DND-41 (cell line): ENCODE measurements at regions not wholly inside any gene's neighbourhood (a gene's known extent, or its start where the extent isn't known, plus 50 kb on each side); places are given as distances from the start of the nearest gene placed in this dataset.

ENCODE experiments used
- ATAC-seq: fragments of 200-7000 bp; cut with Tn5 transposase; 3 replicates; pipeline ENCODE4 v1.9.1; 2021; ENCODE audit warnings: low read depth; ENCODE audit not compliant: insufficient read depth
- DNase-seq: peaks from one replicate; pipeline ENCODE4 v3.0.0-alpha.2; 2020
- H2AFZ ChIP-seq: 2 replicates; pipeline ENCODE4 v1.6.0; 2012; ENCODE audit warnings: low read depth, low read length
- H3K27ac ChIP-seq: 2 replicates; pipeline ENCODE4 v1.5.1; 2012; ENCODE audit warnings: low read length, inconsistent platforms
- H3K27me3 ChIP-seq: fragments of 200-600 bp; sonication (generic); 2 replicates; pipeline ENCODE4 v1.6.0; 2012; ENCODE audit warnings: low read length, mild to moderate bottlenecking, inconsistent platforms; ENCODE audit not compliant: insufficient read depth, poor library complexity
- H3K36me3 ChIP-seq: 2 replicates; pipeline ENCODE4 v1.5.1; 2012; ENCODE audit warnings: low read length, inconsistent platforms; ENCODE audit not compliant: insufficient read depth
- H3K4me1 ChIP-seq: 2 replicates; pipeline ENCODE4 v1.5.1; 2012; ENCODE audit warnings: mild to moderate bottlenecking, low read length; ENCODE audit not compliant: insufficient read depth
- H3K4me2 ChIP-seq: 2 replicates; pipeline ENCODE4 v1.6.0; 2012; ENCODE audit warnings: mild to moderate bottlenecking, moderate library complexity, low read length, inconsistent platforms; ENCODE audit not compliant: insufficient read depth
- H3K4me3 ChIP-seq, 2 experiments: fragments of 200-600 bp in 1 of 2; shearing (Covaris generic) in 1 of 2; 2 replicates each; pipeline ENCODE4 v1.5.1; 2012 to 2016; ENCODE audit warnings: inconsistent platforms in 2 of 2, low read length in 2 of 2, mild to moderate bottlenecking in 2 of 2, low read depth in 1 of 2, moderate library complexity in 1 of 2
- H3K79me2 ChIP-seq: 2 replicates; pipeline ENCODE4 v1.6.0; 2012; ENCODE audit warnings: low read length, inconsistent platforms; ENCODE audit not compliant: insufficient read depth
- H3K9ac ChIP-seq: 2 replicates; pipeline ENCODE4 v1.6.0; 2012; ENCODE audit warnings: low read depth, mild to moderate bottlenecking, inconsistent platforms, low read length, moderate library complexity
- H3K9me3 ChIP-seq: 2 replicates; pipeline ENCODE4 v1.5.1; 2012; ENCODE audit warnings: low read length, moderate library complexity, mild to moderate bottlenecking, inconsistent platforms; ENCODE audit not compliant: insufficient read depth, severe bottlenecking
- H4K20me1 ChIP-seq: 2 replicates; pipeline ENCODE4 v1.6.0; 2012; ENCODE audit warnings: low read length; ENCODE audit not compliant: insufficient read depth
- CTCF ChIP-seq: IDR thresholded peaks from 2 replicates; pipeline ENCODE4 v1.5.1; 2012; ENCODE audit warnings: borderline replicate concordance, low read length, moderate library complexity, mild to moderate bottlenecking; ENCODE audit not compliant: poor library complexity, severe bottlenecking; ENCODE audit errors: extremely low read depth
- EZH2 ChIP-seq: IDR thresholded peaks from 3 replicates; pipeline ENCODE4 v1.6.1; 2012; ENCODE audit warnings: borderline replicate concordance, low read depth, mild to moderate bottlenecking, moderate library complexity, low read length, inconsistent platforms; ENCODE audit not compliant: severe bottlenecking

DNA sequence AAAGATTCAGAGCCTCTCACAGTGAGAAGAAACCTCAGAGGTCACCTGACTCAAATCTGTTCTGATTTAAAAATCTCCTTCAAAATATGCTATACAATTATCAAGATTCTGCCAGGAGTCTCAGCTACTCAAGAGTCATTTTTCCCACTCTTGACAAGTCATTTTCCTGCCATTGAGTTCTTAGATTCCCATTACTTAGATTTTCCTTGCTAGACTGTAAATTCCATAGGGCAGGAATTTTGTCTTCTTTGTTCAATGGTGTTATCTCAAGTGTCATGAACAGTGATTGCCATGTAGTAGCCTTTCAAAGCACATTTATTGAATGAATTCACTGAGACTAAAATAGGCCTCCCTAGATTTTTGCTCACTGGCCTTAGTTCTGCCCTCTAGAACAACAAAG is 95.9 kb downstream of the PCTP start:
- Histone ChIP-seq H3K36me3 (no peaks in the 10 kb centered on the region), H3K27me3 (no peaks in the 10 kb centered on the region), H3K27ac (no peak overlapping the region), H3K9ac (no peak overlapping the region), H3K4me3 (no peak overlapping the region), H3K4me2 (no peak overlapping the region), H2AFZ (no peak overlapping the region), H3K79me2 (no peaks in the 10 kb centered on the region), H3K9me3 (no peaks in the 10 kb centered on the region), H4K20me1 (no peaks in the 10 kb centered on the region), H3K4me1 (no peaks in the 10 kb centered on the region)
- ATAC-seq (no peak), DNase-seq (no peak)
- TF ChIP-seq EZH2 (no peak), CTCF (no peak)

- ATAC-seq (no peak), DNase-seq (no peak)
- Histone ChIP-seq H4K20me1 (no peaks in the 10 kb centered on the region), H3K9me3 (no peaks in the 10 kb centered on the region), H3K36me3 (no peaks in the 10 kb centered on the region), H3K27ac (no peak overlapping the region), H2AFZ (peak overlapping the region; percentile 65; the same call in 1 of the 2 replicates), H3K27me3 (no peaks in the 10 kb centered on the region), H3K9ac (no peak overlapping the region), H3K4me2 (no peak overlapping the region), H3K79me2 (no peaks in the 10 kb centered on the region), H3K4me3 (no peak overlapping the region), H3K4me1 (no peaks in the 10 kb centered on the region; the same call in 1 of the 2 replicates)
- TF ChIP-seq EZH2 (no peak), CTCF (no peak)
These were observed 101.9 kb downstream of the PCTP start for GRCh38 chr17:55852734-55853133.

DNA sequence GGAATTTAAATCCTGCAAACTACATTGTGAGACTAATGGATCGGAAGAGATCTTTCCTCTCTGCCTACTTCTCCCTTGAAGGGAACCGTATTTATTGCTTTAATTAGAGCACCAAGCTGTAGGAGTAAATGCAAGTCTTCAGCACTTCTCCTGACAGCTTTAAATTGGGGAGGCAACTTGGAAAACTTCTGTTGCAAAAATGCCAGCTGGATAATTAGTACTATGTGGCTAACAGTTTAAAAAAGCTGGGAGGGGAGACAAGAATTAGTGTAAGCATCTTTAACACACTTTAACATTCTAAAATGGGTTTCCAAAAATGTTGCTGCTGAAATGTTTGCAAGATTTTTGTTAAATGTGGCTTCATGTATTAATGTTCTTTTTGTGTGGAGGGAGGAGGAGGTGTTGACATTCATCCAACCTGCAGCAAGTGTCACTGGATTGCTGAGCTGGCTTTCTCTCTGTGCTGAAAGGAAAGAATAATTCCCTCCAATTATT is 108.5 kb downstream of the PCTP start:
- no peak overlapping the region for H3K27ac ChIP-seq
- H3K36me3 ChIP-seq, result no peaks in the 10 kb centered on the region
- H3K27me3 ChIP-seq, result no peaks in the 10 kb centered on the region
- no peaks in the 10 kb centered on the region for H3K4me1 ChIP-seq
- no peak overlapping the region for H2AFZ ChIP-seq
- DNase-seq, result no peak
- no peak overlapping the region for H3K4me2 ChIP-seq
- no peak for ATAC-seq
- no peaks in the 10 kb centered on the region for H4K20me1 ChIP-seq
- H3K79me2 ChIP-seq, result no peaks in the 10 kb centered on the region
- H3K4me3 ChIP-seq, result no peak overlapping the region
- TF ChIP-seq EZH2 (no peak), CTCF (no peak)
- no peaks in the 10 kb centered on the region for H3K9me3 ChIP-seq
- H3K9ac ChIP-seq, result no peak overlapping the region
